Large intestine (tissue), 3 donors: ENCODE measurements at regions not wholly inside any gene's neighbourhood (a gene's known extent, or its start where the extent isn't known, plus 50 kb on each side); places are given as distances from the start of the nearest gene placed in this dataset.

Experiments used
- DNase-seq, 2 donors: peaks; one replicate each; pipeline versions ENCODE4 v3.0.0 to v3.0.0-alpha.2; 2013
- H3K27ac ChIP-seq: one replicate; pipeline ENCODE4 v1.5.1; 2013; ENCODE audit warnings: low read length
- H3K27me3 ChIP-seq: 2 replicates; pipeline ENCODE4 v1.6.1; 2013; ENCODE audit warnings: low read length; ENCODE audit not compliant: control insufficient read depth, insufficient read depth
- H3K36me3 ChIP-seq: 2 replicates; pipeline ENCODE4 v1.6.1; 2013; ENCODE audit warnings: low read length; ENCODE audit not compliant: control insufficient read depth, insufficient read depth
- H3K4me1 ChIP-seq: one replicate; pipeline ENCODE4 v1.6.1; 2013; ENCODE audit warnings: low read length; ENCODE audit not compliant: control insufficient read depth, insufficient read depth
- H3K4me3 ChIP-seq: one replicate; pipeline ENCODE4 v1.5.1; 2013; ENCODE audit warnings: low read length
- H3K9me3 ChIP-seq: one replicate; pipeline ENCODE4 v1.6.1; 2013; ENCODE audit warnings: mild to moderate bottlenecking, low read depth, low read length, moderate library complexity; ENCODE audit not compliant: control insufficient read depth
- WGBS: methylation state at CpG from one replicate; pipeline ENCODE4 v1.1.5; 2013; ENCODE audit warnings: low lambda C conversion rate; ENCODE audit not compliant: insufficient coverage; 5-methylcytosine and 5-hydroxymethylcytosine counted together

GRCh38 chr2:145140658-145141057 lies 620.7 kb upstream of the ZEB2 start:
- H3K9me3 ChIP-seq = no peaks in the 10 kb centered on the region
- 94% methylated on average over 3 of the region's 4 CpGs for WGBS
- H3K4me3 ChIP-seq = no peak overlapping the region
- H3K4me1 ChIP-seq = no peaks in the 10 kb centered on the region
- no peak for DNase-seq
- H3K27ac ChIP-seq = no peak overlapping the region
- H3K36me3 ChIP-seq = no peaks in the 10 kb centered on the region
- H3K27me3 ChIP-seq = no peaks in the 10 kb centered on the region

- no peak for DNase-seq
- no CpG with 5 or more reads among the region's 2 CpGs for WGBS
- no peaks in the 10 kb centered on the region for H3K27me3 ChIP-seq
- no peaks in the 10 kb centered on the region for H3K4me1 ChIP-seq
- H3K4me3 ChIP-seq = no peak overlapping the region
- no peaks in the 10 kb centered on the region for H3K36me3 ChIP-seq
- H3K27ac ChIP-seq = no peak overlapping the region
- H3K9me3 ChIP-seq = no peaks in the 10 kb centered on the region
Observed at GRCh38 chr2:145138626-145139025, 618.7 kb upstream of the ZEB2 start.

- Histone ChIP-seq H3K4me3 (no peak overlapping the region), H3K36me3 (no peaks in the 10 kb centered on the region), H3K27ac (no peak overlapping the region), H3K4me1 (no peaks in the 10 kb centered on the region), H3K27me3 (no peaks in the 10 kb centered on the region), H3K9me3 (no peaks in the 10 kb centered on the region)
- no peak for DNase-seq
- WGBS = no CpG with 5 or more reads among the region's 1 CpG
Observed at GRCh38 chr2:145137901-145138300, 618.0 kb upstream of the ZEB2 start.

- 92% methylated on average over 2 of the region's 4 CpGs for WGBS
- Histone ChIP-seq H3K4me1 (no peaks in the 10 kb centered on the region), H3K4me3 (no peak overlapping the region), H3K27me3 (no peaks in the 10 kb centered on the region), H3K27ac (no peak overlapping the region), H3K9me3 (no peaks in the 10 kb centered on the region), H3K36me3 (no peaks in the 10 kb centered on the region)
- DNase-seq = no peak
Observed at GRCh38 chr2:145137211-145137610, 617.3 kb upstream of the ZEB2 start.

- H3K27me3 ChIP-seq = no peaks in the 10 kb centered on the region
- DNase-seq = no peak
- H3K36me3 ChIP-seq = no peaks in the 10 kb centered on the region
- no peaks in the 10 kb centered on the region for H3K9me3 ChIP-seq
- no peak overlapping the region for H3K27ac ChIP-seq
- no peak overlapping the region for H3K4me3 ChIP-seq
- no peaks in the 10 kb centered on the region for H3K4me1 ChIP-seq
- WGBS = 100% methylated on average over 1 of the region's 1 CpG
Observed at GRCh38 chr2:145136702-145137101, 616.8 kb upstream of the ZEB2 start.

GRCh38 chr2:145126146-145126545 lies 606.2 kb upstream of the ZEB2 start:
- Histone ChIP-seq H3K27ac (no peak overlapping the region), H3K9me3 (no peaks in the 10 kb centered on the region), H3K36me3 (no peaks in the 10 kb centered on the region), H3K27me3 (no peaks in the 10 kb centered on the region), H3K4me3 (no peak overlapping the region), H3K4me1 (no peaks in the 10 kb centered on the region)
- no peak for DNase-seq
- WGBS = 100% methylated on average over 1 of the region's 2 CpGs

GRCh38 chr2:145124085-145124484 lies 604.2 kb upstream of the ZEB2 start:
- WGBS = 90% methylated on average over 2 of the region's 4 CpGs
- H3K36me3 ChIP-seq = no peaks in the 10 kb centered on the region
- no peaks in the 10 kb centered on the region for H3K9me3 ChIP-seq
- H3K4me1 ChIP-seq = no peaks in the 10 kb centered on the region
- no peaks in the 10 kb centered on the region for H3K27me3 ChIP-seq
- no peak for DNase-seq
- H3K4me3 ChIP-seq = no peak overlapping the region
- H3K27ac ChIP-seq = no peak overlapping the region

- WGBS = 100% methylated on average over 1 of the region's 2 CpGs
- no peak for DNase-seq
- Histone ChIP-seq H3K36me3 (no peaks in the 10 kb centered on the region), H3K4me3 (no peak overlapping the region), H3K9me3 (no peaks in the 10 kb centered on the region), H3K27ac (no peak overlapping the region), H3K4me1 (no peaks in the 10 kb centered on the region), H3K27me3 (no peaks in the 10 kb centered on the region)
Observed at GRCh38 chr2:145123606-145124005, 603.7 kb upstream of the ZEB2 start.

- Histone ChIP-seq H3K4me3 (no peak overlapping the region), H3K27me3 (no peaks in the 10 kb centered on the region), H3K36me3 (no peaks in the 10 kb centered on the region), H3K9me3 (no peaks in the 10 kb centered on the region), H3K27ac (no peak overlapping the region), H3K4me1 (no peaks in the 10 kb centered on the region)
- no peak for DNase-seq
- WGBS = no CpG with 5 or more reads among the region's 1 CpG
Observed at GRCh38 chr2:145119225-145119624, 599.3 kb upstream of the ZEB2 start.

GRCh38 chr2:145116834-145117725 lies 597.2 kb upstream of the ZEB2 start:
- WGBS = 61% methylated on average over 3 of the region's 5 CpGs

GRCh38 chr2:145116056-145116455 lies 596.1 kb upstream of the ZEB2 start:
- H3K4me3 ChIP-seq = no peak overlapping the region
- no peak overlapping the region for H3K27ac ChIP-seq
- no peak for DNase-seq
- H3K9me3 ChIP-seq = no peaks in the 10 kb centered on the region
- WGBS = no CpG with 5 or more reads among the region's 2 CpGs
- H3K27me3 ChIP-seq = no peaks in the 10 kb centered on the region
- no peaks in the 10 kb centered on the region for H3K36me3 ChIP-seq
- H3K4me1 ChIP-seq = no peaks in the 10 kb centered on the region

More at GRCh38 chr2:145116834-145117725, 597.2 kb upstream of the ZEB2 start:
- no peak for DNase-seq
- Histone ChIP-seq H3K36me3 (no peaks in the 10 kb centered on the region), H3K4me1 (no peaks in the 10 kb centered on the region), H3K4me3 (no peak overlapping the region), H3K9me3 (no peaks in the 10 kb centered on the region), H3K27me3 (no peaks in the 10 kb centered on the region), H3K27ac (no peak overlapping the region)
